ENCODE measurements at regions not wholly inside any gene's neighbourhood (a gene's known extent, or its start where the extent isn't known, plus 50 kb on each side); places are given as distances from the start of the nearest gene placed in this dataset.

DNA sequence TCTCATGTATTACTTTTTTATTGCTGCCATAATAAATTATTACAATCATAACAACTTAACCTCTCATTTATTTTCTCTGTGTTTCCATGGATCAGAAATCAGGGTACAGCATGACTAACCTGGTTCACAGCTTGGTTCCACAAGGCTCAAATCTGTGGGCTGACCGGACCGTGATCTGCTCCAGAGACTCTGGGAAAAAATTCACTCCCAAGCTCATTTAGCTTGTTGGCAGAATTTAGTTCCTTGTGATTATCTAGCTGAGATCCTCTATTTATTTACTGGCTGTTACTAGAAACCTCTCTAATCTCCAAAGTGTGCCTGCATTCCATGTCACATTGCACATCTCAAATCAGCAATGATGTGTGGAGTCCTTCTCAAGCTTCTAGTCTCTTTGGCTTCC is 386.6 kb downstream of the DIPK2A start:
- TF ChIP-seq, protein P1, sequence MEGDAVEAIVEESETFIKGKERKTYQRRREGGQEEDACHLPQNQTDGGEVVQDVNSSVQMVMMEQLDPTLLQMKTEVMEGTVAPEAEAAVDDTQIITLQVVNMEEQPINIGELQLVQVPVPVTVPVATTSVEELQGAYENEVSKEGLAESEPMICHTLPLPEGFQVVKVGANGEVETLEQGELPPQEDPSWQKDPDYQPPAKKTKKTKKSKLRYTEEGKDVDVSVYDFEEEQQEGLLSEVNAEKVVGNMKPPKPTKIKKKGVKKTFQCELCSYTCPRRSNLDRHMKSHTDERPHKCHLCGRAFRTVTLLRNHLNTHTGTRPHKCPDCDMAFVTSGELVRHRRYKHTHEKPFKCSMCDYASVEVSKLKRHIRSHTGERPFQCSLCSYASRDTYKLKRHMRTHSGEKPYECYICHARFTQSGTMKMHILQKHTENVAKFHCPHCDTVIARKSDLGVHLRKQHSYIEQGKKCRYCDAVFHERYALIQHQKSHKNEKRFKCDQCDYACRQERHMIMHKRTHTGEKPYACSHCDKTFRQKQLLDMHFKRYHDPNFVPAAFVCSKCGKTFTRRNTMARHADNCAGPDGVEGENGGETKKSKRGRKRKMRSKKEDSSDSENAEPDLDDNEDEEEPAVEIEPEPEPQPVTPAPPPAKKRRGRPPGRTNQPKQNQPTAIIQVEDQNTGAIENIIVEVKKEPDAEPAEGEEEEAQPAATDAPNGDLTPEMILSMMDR (IDR thresholded peaks at IDR 0.05), result no peak
- H3K4me1 Mint-ChIP-seq, result no peaks in the 10 kb centered on the region
- intact Hi-C loops (cut with micrococcal nuclease), result no loop called here
- no peak for ATAC-seq (ENCODE audit: low read depth)
- no peaks in the 10 kb centered on the region for H3K27me3 Mint-ChIP-seq
- no peak overlapping the region for H3K4me3 Mint-ChIP-seq
- no peaks in the 10 kb centered on the region for H3K36me3 Mint-ChIP-seq (ENCODE audit: low read depth)
- H3K9me3 Mint-ChIP-seq, result no peaks in the 10 kb centered on the region
- POLR2A ChIA-PET, result no interaction called here
- no peak overlapping the region for H3K27ac Mint-ChIP-seq
- no peak for DNase-seq
- CTCF ChIA-PET, result no interaction called here

DNA sequence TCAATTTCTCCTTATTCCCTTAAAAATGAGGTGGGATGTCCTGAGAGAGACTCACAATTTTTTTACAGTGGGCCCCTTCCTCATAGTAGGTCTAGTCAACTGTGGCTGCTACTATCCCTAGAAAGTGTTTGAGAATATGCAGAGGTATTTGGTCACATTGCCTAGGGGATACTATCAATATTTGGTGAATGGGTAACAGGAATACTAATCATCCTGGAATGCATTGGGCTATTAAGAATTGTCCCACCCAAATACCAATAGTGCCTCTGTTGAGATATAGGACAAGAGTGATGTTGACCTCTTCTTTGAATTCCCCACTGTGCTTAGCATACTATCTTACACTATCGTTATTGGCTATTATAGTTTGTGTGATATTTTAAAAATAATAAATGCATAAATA is 389.4 kb downstream of the DIPK2A start:
- H3K4me3 Mint-ChIP-seq, result no peak overlapping the region
- ATAC-seq (ENCODE audit: low read depth), result no peak
- H3K36me3 Mint-ChIP-seq (ENCODE audit: low read depth), result no peaks in the 10 kb centered on the region
- H3K4me1 Mint-ChIP-seq, result no peaks in the 10 kb centered on the region
- POLR2A ChIA-PET, result no interaction called here
- no peak for DNase-seq
- intact Hi-C loops (cut with micrococcal nuclease), result no loop called here
- H3K9me3 Mint-ChIP-seq, result no peaks in the 10 kb centered on the region
- no peaks in the 10 kb centered on the region for H3K27me3 Mint-ChIP-seq
- TF ChIP-seq, protein P1 (IDR thresholded peaks at IDR 0.05), result no peak
- no peak overlapping the region for H3K27ac Mint-ChIP-seq
- CTCF ChIA-PET, result no interaction called here

DNA sequence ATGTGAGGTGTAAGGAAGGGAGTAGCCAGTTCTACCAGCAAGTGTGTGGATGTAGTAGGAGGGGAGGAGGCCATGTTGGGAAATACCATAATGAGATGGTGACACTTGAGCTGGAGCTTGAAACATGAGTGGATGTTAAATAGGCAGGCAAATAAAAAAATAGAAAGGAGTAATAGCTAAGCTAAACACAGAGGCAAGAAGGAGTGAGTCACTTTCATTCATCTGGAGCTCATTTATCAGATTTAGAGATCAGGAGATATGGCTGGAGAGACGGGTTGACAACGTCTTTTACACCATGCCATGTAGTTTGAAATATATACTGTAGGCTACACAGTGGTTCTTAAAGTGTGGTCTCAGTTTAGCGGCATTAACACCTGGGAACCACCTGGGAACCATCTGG is 390.5 kb downstream of the DIPK2A start:
- intact Hi-C loops (cut with micrococcal nuclease), result no loop called here
- H3K4me3 Mint-ChIP-seq, result no peak overlapping the region
- CTCF ChIA-PET, result no interaction called here
- H3K27me3 Mint-ChIP-seq, result no peaks in the 10 kb centered on the region
- H3K27ac Mint-ChIP-seq, result no peak overlapping the region
- H3K4me1 Mint-ChIP-seq, result no peaks in the 10 kb centered on the region
- POLR2A ChIA-PET, result no interaction called here
- no peaks in the 10 kb centered on the region for H3K9me3 Mint-ChIP-seq
- H3K36me3 Mint-ChIP-seq (ENCODE audit: low read depth), result no peaks in the 10 kb centered on the region
- TF ChIP-seq, protein P1 (IDR thresholded peaks at IDR 0.05), result no peak
- no peak for ATAC-seq (ENCODE audit: low read depth)
- DNase-seq, result no peak

DNA sequence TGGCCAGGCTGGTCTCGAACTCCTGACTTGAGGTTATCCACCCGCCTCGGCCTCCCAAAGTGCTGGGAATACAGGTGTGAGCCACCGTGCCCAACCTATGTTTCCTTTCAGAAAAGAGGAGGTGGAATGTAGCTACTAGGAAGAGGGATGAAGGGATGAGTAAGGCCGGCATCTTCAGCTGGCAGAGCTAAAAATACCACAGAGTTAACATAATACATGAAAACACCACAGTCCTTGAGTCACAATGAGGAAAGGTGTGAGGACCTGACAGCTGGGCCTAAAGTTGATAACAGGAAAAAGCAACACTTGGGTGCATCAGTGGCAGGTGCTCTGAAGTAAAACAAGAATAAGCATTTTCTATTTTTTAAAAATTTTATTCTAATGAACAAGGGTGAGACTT is 392.2 kb downstream of the DIPK2A start:
- ChIA-PET CTCF (no interaction called here), POLR2A (no interaction called here)
- no peaks in the 10 kb centered on the region for H3K36me3 Mint-ChIP-seq (ENCODE audit: low read depth)
- no peaks in the 10 kb centered on the region for H3K4me1 Mint-ChIP-seq
- intact Hi-C loops (cut with micrococcal nuclease), result no loop called here
- no peaks in the 10 kb centered on the region for H3K27me3 Mint-ChIP-seq
- ATAC-seq (ENCODE audit: low read depth) (no peak), DNase-seq (no peak)
- H3K27ac Mint-ChIP-seq, result no peak overlapping the region
- TF ChIP-seq, protein P1 (IDR thresholded peaks at IDR 0.05), result no peak
- peaks cover 8% of the 10 kb centered on the region for H3K9me3 Mint-ChIP-seq
- no peak overlapping the region for H3K4me3 Mint-ChIP-seq

DNA sequence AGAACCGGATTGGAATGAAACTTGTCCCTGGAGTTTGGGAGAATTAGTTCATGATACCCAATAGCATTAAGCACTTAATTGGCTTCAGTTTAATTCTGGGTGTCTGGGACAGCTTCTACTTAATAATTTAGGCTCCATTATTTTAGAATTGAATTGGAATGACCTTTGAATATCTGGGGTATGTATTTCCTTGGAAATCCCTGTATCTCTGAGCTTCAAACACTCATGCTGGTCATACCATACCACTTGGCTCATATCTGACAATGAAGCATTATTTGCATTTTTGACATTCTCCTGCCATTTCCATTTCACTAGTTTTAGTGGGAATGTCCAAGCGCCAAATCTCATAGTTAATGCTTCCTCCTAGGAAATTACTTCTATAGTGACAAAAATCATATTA is 393.1 kb downstream of the DIPK2A start:
- no peak for ATAC-seq (ENCODE audit: low read depth)
- no peak overlapping the region for H3K4me3 Mint-ChIP-seq
- CTCF ChIA-PET, result no interaction called here

More for the DNA sequence above, 393.1 kb downstream of the DIPK2A start:
- no peaks in the 10 kb centered on the region for H3K36me3 Mint-ChIP-seq (ENCODE audit: low read depth)
- H3K27me3 Mint-ChIP-seq, result no peaks in the 10 kb centered on the region
- TF ChIP-seq, protein P1 (IDR thresholded peaks at IDR 0.05), result no peak
- intact Hi-C loops (cut with micrococcal nuclease), result no loop called here
- no peak for DNase-seq
- no peaks in the 10 kb centered on the region for H3K4me1 Mint-ChIP-seq
- POLR2A ChIA-PET, result no interaction called here
- peaks cover 9% of the 10 kb centered on the region for H3K9me3 Mint-ChIP-seq
- H3K27ac Mint-ChIP-seq, result no peak overlapping the region

Data from activated B cell treated with CpG ODN at 0.5 μM for 24 hours (primary cell).